ENCODE measurements at regions not wholly inside any gene's neighbourhood (a gene's known extent, or its start where the extent isn't known, plus 50 kb on each side); places are given as distances from the start of the nearest gene placed in this dataset.
"Not testable (repeated sequence)": the region's sequence is repeated elsewhere in the genome, so short reads cannot be mapped to it uniquely, and the experiment has no call there.

GRCh38 chr1:199593475-199593874 is 434.0 kb upstream of the NR5A2 start:
- Histone ChIP-seq H3K9ac (ENCODE audit: low read depth, low read length, poor library complexity) (no peak overlapping the region), H3K4me1 (ENCODE audit: control insufficient read depth in 2 of 2, insufficient read depth in 1 of 2, low read depth in 1 of 2, low read length in 2 of 2) (peaks cover 0 to 4% of the 10 kb centered on the region in 2 donors), H4K91ac (ENCODE audit: low read depth, low read length, poor library complexity) (no peak overlapping the region), H3K27me3 (ENCODE audit: control insufficient read depth in 3 of 3, insufficient read depth in 3 of 3, low read depth in 1 of 3, low read length in 3 of 3) (no peaks in the 10 kb centered on the region), H2AK5ac (ENCODE audit: low read depth, low read length) (no peak overlapping the region), H3K18ac (ENCODE audit: low read length) (no peak overlapping the region), H3K4ac (ENCODE audit: low read length) (no peak overlapping the region), H2BK120ac (ENCODE audit: low read depth, low read length) (no peak overlapping the region), H2BK12ac (ENCODE audit: low read length) (no peak overlapping the region), H3K79me1 (ENCODE audit: low read depth, low read length) (peaks cover 2% of the 10 kb centered on the region), H3K23ac (ENCODE audit: low read depth, low read length, poor library complexity) (no peak overlapping the region), H2BK5ac (ENCODE audit: low read length) (no peak overlapping the region), H3K9me3 (replicated peaks in 1 of 2; ENCODE audit: control insufficient read depth in 2 of 2, insufficient read depth in 1 of 2, low read depth in 1 of 2, low read length in 2 of 2) (no peaks in the 10 kb centered on the region), H3K4me3 (ENCODE audit: low read length in 2 of 2) (no peak overlapping the region), H3K36me3 (replicated peaks in 1 of 2; ENCODE audit: control insufficient read depth in 2 of 2, insufficient read depth in 2 of 2, low read length in 2 of 2) (no peaks in the 10 kb centered on the region), H3K27ac (replicated peaks; ENCODE audit: low read length) (no peak overlapping the region), H2AFZ (ENCODE audit: low read length) (no peak overlapping the region), H2BK15ac (ENCODE audit: low read length) (no peak overlapping the region), H3K4me2 (ENCODE audit: insufficient read depth, low read length, poor library complexity, severe bottlenecking) (no peak overlapping the region), H4K8ac (ENCODE audit: low read depth, low read length) (no peak overlapping the region), H3K14ac (ENCODE audit: low read length) (no peak overlapping the region)
- no CpG with 5 or more reads among the region's 6 CpGs for WGBS, 2 donors (ENCODE audit: extremely low coverage in 2 of 2, insufficient read length in 2 of 2, insufficient replicate concordance in 1 of 2)
- no peak for DNase-seq (ENCODE audit: low spot score)

DNA sequence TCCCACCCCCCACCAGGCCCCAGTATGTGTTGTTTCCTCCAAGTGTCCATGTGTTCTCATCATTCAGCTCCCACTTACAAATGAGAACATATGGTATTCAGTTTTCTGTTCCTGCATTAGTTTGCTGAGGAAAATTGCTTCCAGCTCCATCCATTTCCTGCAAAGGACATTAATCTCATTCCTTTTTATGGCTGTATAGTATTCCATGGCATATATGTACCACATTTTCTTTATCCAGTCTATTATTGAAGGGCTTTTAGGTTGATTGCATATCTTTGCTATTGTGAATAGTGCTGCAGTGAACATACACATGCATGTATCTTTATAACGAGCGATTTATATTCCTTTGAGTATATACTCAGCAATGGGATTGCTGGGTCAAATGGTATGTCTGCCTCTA is 431.1 kb upstream of the NR5A2 start:
- H3K4ac ChIP-seq (ENCODE audit: low read length); H3K9me3 ChIP-seq (replicated peaks in 1 of 2; ENCODE audit: control insufficient read depth in 2 of 2, insufficient read depth in 1 of 2, low read depth in 1 of 2, low read length in 2 of 2); H3K79me1 ChIP-seq (ENCODE audit: low read depth, low read length); H3K23ac ChIP-seq (ENCODE audit: low read depth, low read length, poor library complexity); H3K9ac ChIP-seq (ENCODE audit: low read depth, low read length, poor library complexity); H4K8ac ChIP-seq (ENCODE audit: low read depth, low read length); H4K91ac ChIP-seq (ENCODE audit: low read depth, low read length, poor library complexity); H2BK5ac ChIP-seq (ENCODE audit: low read length); H2AK5ac ChIP-seq (ENCODE audit: low read depth, low read length); H3K27me3 ChIP-seq (ENCODE audit: control insufficient read depth in 3 of 3, insufficient read depth in 3 of 3, low read depth in 1 of 3, low read length in 3 of 3); H2AFZ ChIP-seq (ENCODE audit: low read length); H3K4me1 ChIP-seq (ENCODE audit: control insufficient read depth in 2 of 2, insufficient read depth in 1 of 2, low read depth in 1 of 2, low read length in 2 of 2); DNase-seq (ENCODE audit: low spot score); H3K4me3 ChIP-seq (ENCODE audit: low read length in 2 of 2); H3K14ac ChIP-seq (ENCODE audit: low read length); H2BK120ac ChIP-seq (ENCODE audit: low read depth, low read length); H2BK15ac ChIP-seq (ENCODE audit: low read length); H3K36me3 ChIP-seq (replicated peaks in 1 of 2; ENCODE audit: control insufficient read depth in 2 of 2, insufficient read depth in 2 of 2, low read length in 2 of 2); H2BK12ac ChIP-seq (ENCODE audit: low read length); H3K18ac ChIP-seq (ENCODE audit: low read length); H3K4me2 ChIP-seq (ENCODE audit: insufficient read depth, low read length, poor library complexity, severe bottlenecking); H3K27ac ChIP-seq (replicated peaks; ENCODE audit: low read length): not testable (repeated sequence)
- no CpG with 5 or more reads among the region's 2 CpGs for WGBS, 2 donors (ENCODE audit: extremely low coverage in 2 of 2, insufficient read length in 2 of 2, insufficient replicate concordance in 1 of 2)

- Histone ChIP-seq H3K14ac (ENCODE audit: low read length) (no peak overlapping the region), H3K79me1 (ENCODE audit: low read depth, low read length) (peaks cover 2% of the 10 kb centered on the region), H3K4me3 (ENCODE audit: low read length in 2 of 2) (no peak overlapping the region), H3K18ac (ENCODE audit: low read length) (no peak overlapping the region), H2BK5ac (ENCODE audit: low read length) (no peak overlapping the region), H3K27ac (replicated peaks; ENCODE audit: low read length) (no peak overlapping the region), H3K4ac (ENCODE audit: low read length) (no peak overlapping the region), H2BK120ac (ENCODE audit: low read depth, low read length) (no peak overlapping the region), H3K9me3 (replicated peaks in 1 of 2; ENCODE audit: control insufficient read depth in 2 of 2, insufficient read depth in 1 of 2, low read depth in 1 of 2, low read length in 2 of 2) (no peaks in the 10 kb centered on the region), H3K4me2 (ENCODE audit: insufficient read depth, low read length, poor library complexity, severe bottlenecking) (no peak overlapping the region), H2BK12ac (ENCODE audit: low read length) (no peak overlapping the region), H3K36me3 (replicated peaks in 1 of 2; ENCODE audit: control insufficient read depth in 2 of 2, insufficient read depth in 2 of 2, low read length in 2 of 2) (no peaks in the 10 kb centered on the region), H3K4me1 (ENCODE audit: control insufficient read depth in 2 of 2, insufficient read depth in 1 of 2, low read depth in 1 of 2, low read length in 2 of 2) (peaks cover 0 to 3% of the 10 kb centered on the region in 2 donors), H3K27me3 (ENCODE audit: control insufficient read depth in 3 of 3, insufficient read depth in 3 of 3, low read depth in 1 of 3, low read length in 3 of 3) (no peaks in the 10 kb centered on the region), H4K8ac (ENCODE audit: low read depth, low read length) (no peak overlapping the region), H3K9ac (ENCODE audit: low read depth, low read length, poor library complexity) (no peak overlapping the region), H3K23ac (ENCODE audit: low read depth, low read length, poor library complexity) (no peak overlapping the region), H2AK5ac (ENCODE audit: low read depth, low read length) (no peak overlapping the region), H4K91ac (ENCODE audit: low read depth, low read length, poor library complexity) (no peak overlapping the region), H2BK15ac (ENCODE audit: low read length) (no peak overlapping the region), H2AFZ (ENCODE audit: low read length) (no peak overlapping the region)
- no peak for DNase-seq (ENCODE audit: low spot score)
- WGBS, 2 donors (ENCODE audit: extremely low coverage in 2 of 2, insufficient read length in 2 of 2, insufficient replicate concordance in 1 of 2), result no CpG with 5 or more reads among the region's 3 CpGs
These were observed 430.4 kb upstream of the NR5A2 start for GRCh38 chr1:199597152-199597551.

DNA sequence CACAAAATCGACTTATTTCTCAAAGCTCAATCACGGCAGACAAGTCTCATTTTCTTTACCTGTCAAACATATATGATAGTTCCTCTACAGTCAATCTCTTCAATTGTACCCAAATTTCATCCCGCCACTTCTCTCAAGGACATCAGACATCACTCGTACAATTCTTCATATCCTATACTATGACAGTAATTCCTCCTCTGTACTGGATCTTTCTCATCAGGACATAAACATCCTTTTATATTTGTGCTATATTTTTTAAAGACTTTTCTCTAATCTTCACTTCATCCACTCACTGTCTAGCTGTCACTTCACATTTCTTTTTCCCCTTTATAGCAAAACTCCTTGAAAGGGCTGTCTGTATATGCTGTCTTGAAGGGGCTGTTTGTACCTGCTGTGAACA is 419.1 kb upstream of the NR5A2 start:
- no peak for DNase-seq (ENCODE audit: low spot score)

More for the DNA sequence above, 419.1 kb upstream of the NR5A2 start:
- no peak overlapping the region for H2BK15ac ChIP-seq (ENCODE audit: low read length)
- H3K9me3 ChIP-seq (replicated peaks in 1 of 2; ENCODE audit: control insufficient read depth in 2 of 2, insufficient read depth in 1 of 2, low read depth in 1 of 2, low read length in 2 of 2), result no peaks in the 10 kb centered on the region
- no peak overlapping the region for H2BK12ac ChIP-seq (ENCODE audit: low read length)
- no peak overlapping the region for H3K4me2 ChIP-seq (ENCODE audit: insufficient read depth, low read length, poor library complexity, severe bottlenecking)
- no peak overlapping the region for H2BK120ac ChIP-seq (ENCODE audit: low read depth, low read length)
- H3K4me3 ChIP-seq (ENCODE audit: low read length in 2 of 2), result no peak overlapping the region
- no CpG with 5 or more reads among the region's 4 CpGs for whole genome bisulfite sequencing, 2 donors (ENCODE audit: extremely low coverage in 2 of 2, insufficient read length in 2 of 2, insufficient replicate concordance in 1 of 2)
- no peaks in the 10 kb centered on the region for H3K36me3 ChIP-seq (replicated peaks in 1 of 2; ENCODE audit: control insufficient read depth in 2 of 2, insufficient read depth in 2 of 2, low read length in 2 of 2)
- H3K9ac ChIP-seq (ENCODE audit: low read depth, low read length, poor library complexity), result no peak overlapping the region
- H3K27me3 ChIP-seq (ENCODE audit: control insufficient read depth in 3 of 3, insufficient read depth in 3 of 3, low read depth in 1 of 3, low read length in 3 of 3), result no peaks in the 10 kb centered on the region
- no peak overlapping the region for H4K8ac ChIP-seq (ENCODE audit: low read depth, low read length)
- no peak overlapping the region for H4K91ac ChIP-seq (ENCODE audit: low read depth, low read length, poor library complexity)
- no peak overlapping the region for H3K27ac ChIP-seq (replicated peaks; ENCODE audit: low read length)
- no peak overlapping the region for H3K4ac ChIP-seq (ENCODE audit: low read length)
- H3K14ac ChIP-seq (ENCODE audit: low read length), result no peak overlapping the region
- H2BK5ac ChIP-seq (ENCODE audit: low read length), result no peak overlapping the region
- no peak overlapping the region for H2AK5ac ChIP-seq (ENCODE audit: low read depth, low read length)
- H2AFZ ChIP-seq (ENCODE audit: low read length), result no peak overlapping the region
- H3K79me1 ChIP-seq (ENCODE audit: low read depth, low read length), result no peaks in the 10 kb centered on the region
- H3K23ac ChIP-seq (ENCODE audit: low read depth, low read length, poor library complexity), result no peak overlapping the region
- no peak overlapping the region for H3K18ac ChIP-seq (ENCODE audit: low read length)
- no peaks in the 10 kb centered on the region for H3K4me1 ChIP-seq (ENCODE audit: control insufficient read depth in 2 of 2, insufficient read depth in 1 of 2, low read depth in 1 of 2, low read length in 2 of 2)
